Activated CD4-positive, alpha-beta memory T cell treated with anti-CD3 and anti-CD28 coated beads for 36 hours (primary cell): ENCODE measurements at regions not wholly inside any gene's neighbourhood (a gene's known extent, or its start where the extent isn't known, plus 50 kb on each side); places are given as distances from the start of the nearest gene placed in this dataset.

Source experiments
- CTCF ChIA-PET: fragments of 350-600 bp; sonication (Branson Sonifier 250); formaldehyde crosslinking; loops from one replicate; lab custom pipeline; 2021; ENCODE audit warnings: antibody characterized with exemption, inconsistent platforms; lab: Charles Lee
- POLR2A ChIA-PET: fragments of 350-600 bp; sonication (Branson Sonifier 250); formaldehyde crosslinking; loops from one replicate; lab custom pipeline; 2021; ENCODE audit warnings: antibody characterized with exemption; lab: Charles Lee
- DNase-seq: peaks from one replicate; pipeline ENCODE4 v3.0.0-alpha.2; 2020
- H3K27ac Mint-ChIP-seq: one replicate; pipeline ENCODE4 v1.8.0; 2021; ENCODE audit warnings: mixed read lengths
- H3K27me3 Mint-ChIP-seq: one replicate; pipeline ENCODE4 v1.8.0; 2021; ENCODE audit warnings: mixed read lengths
- H3K36me3 Mint-ChIP-seq: one replicate; pipeline ENCODE4 v1.8.0; 2021; ENCODE audit warnings: mixed read lengths
- H3K4me1 Mint-ChIP-seq: one replicate; pipeline ENCODE4 v1.8.0; 2021; ENCODE audit warnings: low read depth, mixed read lengths
- H3K4me3 Mint-ChIP-seq: one replicate; pipeline ENCODE4 v1.8.0; 2021; ENCODE audit warnings: mild to moderate bottlenecking, mixed read lengths
- H3K9me3 Mint-ChIP-seq: one replicate; pipeline ENCODE4 v1.8.0; 2021; ENCODE audit warnings: mixed read lengths
- intact Hi-C: fragments of 100-400 bp; cut with micrococcal nuclease; formaldehyde crosslinking; loops from one replicate; pipeline ENCODE4 v1.15.1; 2023

DNA sequence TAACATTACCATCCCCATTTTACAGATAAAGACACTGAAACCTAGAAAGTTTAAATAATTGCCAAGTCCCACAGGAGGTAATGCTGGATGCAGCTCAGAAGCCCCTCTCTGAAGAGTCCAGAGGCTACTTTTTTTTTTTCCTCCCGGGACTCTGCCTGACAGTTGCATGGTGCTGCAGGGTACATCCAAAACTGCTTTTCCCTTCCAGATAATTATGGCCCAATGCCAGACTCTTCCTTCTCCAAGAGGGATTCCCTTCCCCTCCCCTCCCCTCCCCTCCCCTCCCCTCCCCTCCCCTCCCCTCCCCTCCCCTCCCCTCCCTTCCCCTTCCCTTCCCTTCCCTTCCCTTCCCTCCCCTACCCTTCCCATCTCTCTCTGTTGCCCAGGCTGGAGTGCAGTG, 122.9 kb downstream of the LSMEM1 start:
- peaks cover 4% of the 10 kb centered on the region for H3K27me3 Mint-ChIP-seq
- POLR2A ChIA-PET, result no interaction called here
- CTCF ChIA-PET, result no interaction called here
- no peak for DNase-seq
- H3K9me3 Mint-ChIP-seq, result no peaks in the 10 kb centered on the region
- H3K4me3 Mint-ChIP-seq, result no peak overlapping the region
- intact Hi-C loops, result no loop called here
- H3K27ac Mint-ChIP-seq, result no peak overlapping the region
- H3K4me1 Mint-ChIP-seq, result no peaks in the 10 kb centered on the region
- H3K36me3 Mint-ChIP-seq, result no peaks in the 10 kb centered on the region

GRCh38 chr7:112610636-112611035, 129.8 kb downstream of the LSMEM1 start:
- H3K9me3 Mint-ChIP-seq, result no peaks in the 10 kb centered on the region

GRCh38 chr7:112615701-112616100, 134.9 kb downstream of the LSMEM1 start:
- intact Hi-C loops, result no loop called here
- ChIA-PET CTCF (interaction anchor here (0.7 kb wide), 1 partner anchor 233 kb away, joined by 5 read pairs; no protein-coding TSS in a partner anchor), POLR2A (no interaction called here)
- peaks cover 7% of the 10 kb centered on the region for H3K27me3 Mint-ChIP-seq
- H3K4me3 Mint-ChIP-seq, result no peak overlapping the region
- no peaks in the 10 kb centered on the region for H3K9me3 Mint-ChIP-seq
- no peaks in the 10 kb centered on the region for H3K36me3 Mint-ChIP-seq
- DNase-seq, result no peak
- H3K4me1 Mint-ChIP-seq, result no peaks in the 10 kb centered on the region
- H3K27ac Mint-ChIP-seq, result no peak overlapping the region

More at GRCh38 chr7:112610636-112611035, 129.8 kb downstream of the LSMEM1 start:
- ChIA-PET POLR2A (no interaction called here), CTCF (no interaction called here)
- H3K4me3 Mint-ChIP-seq, result no peak overlapping the region
- intact Hi-C loops, result no loop called here
- peaks cover 7% of the 10 kb centered on the region for H3K27me3 Mint-ChIP-seq
- DNase-seq, result no peak
- no peak overlapping the region for H3K27ac Mint-ChIP-seq
- H3K4me1 Mint-ChIP-seq, result no peaks in the 10 kb centered on the region
- H3K36me3 Mint-ChIP-seq, result no peaks in the 10 kb centered on the region

- H3K27ac Mint-ChIP-seq, result no peak overlapping the region
- CTCF ChIA-PET, result interaction anchor here (0.7 kb wide), 1 partner anchor 232 kb away, joined by 5 read pairs; no protein-coding TSS in a partner anchor
- H3K4me1 Mint-ChIP-seq, result no peaks in the 10 kb centered on the region
- POLR2A ChIA-PET, result no interaction called here
- no peak overlapping the region for H3K4me3 Mint-ChIP-seq
- intact Hi-C loops, result no loop called here
- H3K27me3 Mint-ChIP-seq, result peaks cover 7% of the 10 kb centered on the region
- no peaks in the 10 kb centered on the region for H3K9me3 Mint-ChIP-seq
- no peak for DNase-seq
- no peaks in the 10 kb centered on the region for H3K36me3 Mint-ChIP-seq
These were observed 135.5 kb downstream of the LSMEM1 start for GRCh38 chr7:112616295-112616694.

GRCh38 chr7:112619343-112619742, 138.6 kb downstream of the LSMEM1 start:
- ChIA-PET POLR2A (no interaction called here), CTCF (no interaction called here)
- H3K4me3 Mint-ChIP-seq, result no peak overlapping the region
- no peak for DNase-seq
- no peak overlapping the region for H3K27ac Mint-ChIP-seq
- peaks cover 7% of the 10 kb centered on the region for H3K27me3 Mint-ChIP-seq
- H3K9me3 Mint-ChIP-seq, result no peaks in the 10 kb centered on the region
- no peaks in the 10 kb centered on the region for H3K36me3 Mint-ChIP-seq
- H3K4me1 Mint-ChIP-seq, result no peaks in the 10 kb centered on the region
- intact Hi-C loops, result no loop called here

DNA sequence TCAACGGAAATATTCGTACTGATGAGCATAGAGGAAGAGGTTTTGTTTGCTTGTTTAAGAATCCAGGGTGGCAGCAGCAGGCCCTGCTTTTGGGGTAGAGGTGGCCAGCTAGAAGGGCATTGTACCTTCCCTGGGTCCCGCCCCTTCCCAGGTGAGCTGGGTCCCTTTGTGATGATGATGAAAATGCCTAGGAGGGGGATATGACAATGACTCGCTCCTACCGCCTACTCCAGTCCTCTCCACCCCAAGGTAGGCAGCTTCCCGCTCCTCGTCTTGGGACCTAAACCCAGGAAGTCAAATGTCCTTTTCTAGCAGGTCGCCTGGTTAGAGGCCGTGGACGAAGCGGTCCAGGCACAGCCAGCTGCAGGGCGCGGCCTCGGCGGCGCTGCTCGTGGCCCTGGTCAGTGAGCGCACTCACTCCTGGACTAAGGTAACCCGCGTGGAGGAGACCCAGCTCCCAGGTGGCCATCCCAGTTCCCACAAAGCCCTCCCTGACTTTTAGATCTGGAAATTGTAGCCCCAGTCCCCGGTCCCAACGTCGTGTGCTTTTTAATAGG, 141.4 kb downstream of the LSMEM1 start:
- H3K36me3 Mint-ChIP-seq, result no peaks in the 10 kb centered on the region
- CTCF ChIA-PET, result no interaction called here

DNA sequence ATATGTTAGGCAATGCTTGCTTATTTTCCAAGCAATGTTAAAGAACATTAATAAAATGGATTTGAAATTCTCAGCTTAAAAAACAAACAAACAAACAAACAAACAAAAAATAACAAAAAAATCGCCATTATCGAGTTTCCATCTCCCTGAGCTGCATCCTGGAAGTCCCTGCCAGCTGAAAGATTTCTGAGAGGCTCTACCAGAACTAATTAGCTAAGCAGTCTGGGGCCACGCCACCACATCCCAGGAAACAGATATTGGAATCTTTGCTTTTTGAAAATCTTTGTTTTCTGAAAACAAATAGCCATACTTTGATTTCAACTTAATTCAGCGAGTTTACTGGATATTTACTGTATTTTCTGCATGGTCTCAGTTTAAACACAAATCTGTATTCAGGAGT, 143.6 kb downstream of the LSMEM1 start:
- Mint-ChIP-seq H3K4me3 (no peak overlapping the region), H3K36me3 (no peaks in the 10 kb centered on the region), H3K27ac (no peak overlapping the region), H3K9me3 (peaks cover 10% of the 10 kb centered on the region), H3K27me3 (peaks cover 4% of the 10 kb centered on the region), H3K4me1 (no peaks in the 10 kb centered on the region)
- intact Hi-C loops, result no loop called here
- DNase-seq, result no peak
- ChIA-PET CTCF (no interaction called here), POLR2A (no interaction called here)

More for the DNA sequence above, 141.4 kb downstream of the LSMEM1 start:
- Mint-ChIP-seq H3K27ac (no peak overlapping the region), H3K4me3 (no peak overlapping the region), H3K9me3 (peaks cover 4% of the 10 kb centered on the region), H3K4me1 (no peaks in the 10 kb centered on the region), H3K27me3 (peaks cover 4% of the 10 kb centered on the region)
- DNase-seq, result no peak
- POLR2A ChIA-PET, result no interaction called here
- intact Hi-C loops, result no loop called here

DNA sequence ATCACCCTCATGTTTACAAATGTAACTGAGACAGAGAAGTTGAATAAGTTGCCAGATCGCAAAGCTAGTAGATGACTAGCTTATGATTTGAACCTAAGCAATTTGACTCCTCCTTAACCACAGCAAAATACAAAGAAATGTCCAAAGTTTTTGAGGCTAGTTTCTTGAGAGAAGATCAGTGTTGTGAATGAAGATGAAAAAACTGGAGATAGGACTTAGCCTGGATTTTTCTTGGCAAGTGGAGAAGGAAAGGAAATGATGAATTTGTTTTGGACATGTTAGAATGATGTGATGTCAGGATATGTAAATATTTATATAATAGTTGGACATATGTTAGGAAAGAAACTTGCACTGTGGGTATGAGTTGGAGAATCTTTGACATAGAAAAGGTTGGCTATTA, 149.8 kb downstream of the LSMEM1 start:
- CTCF ChIA-PET, result interaction anchor here (0.6 kb wide), 1 partner anchor 81 kb away, joined by 6 read pairs; no protein-coding TSS in a partner anchor
- Mint-ChIP-seq H3K36me3 (no peaks in the 10 kb centered on the region), H3K4me3 (no peak overlapping the region), H3K27ac (no peak overlapping the region), H3K27me3 (peaks cover 2% of the 10 kb centered on the region), H3K4me1 (no peaks in the 10 kb centered on the region), H3K9me3 (peaks cover 10% of the 10 kb centered on the region)
- no peak for DNase-seq
- POLR2A ChIA-PET, result no interaction called here
- intact Hi-C loops, result no loop called here

GRCh38 chr7:112634107-112634506, 153.3 kb downstream of the LSMEM1 start:
- no peaks in the 10 kb centered on the region for H3K36me3 Mint-ChIP-seq
- CTCF ChIA-PET, result no interaction called here
- no peak overlapping the region for H3K4me3 Mint-ChIP-seq
- H3K4me1 Mint-ChIP-seq, result no peaks in the 10 kb centered on the region
- POLR2A ChIA-PET, result no interaction called here
- intact Hi-C loops, result no loop called here
- no peak for DNase-seq
- no peak overlapping the region for H3K27ac Mint-ChIP-seq
- H3K27me3 Mint-ChIP-seq, result no peaks in the 10 kb centered on the region
- no peaks in the 10 kb centered on the region for H3K9me3 Mint-ChIP-seq

GRCh38 chr7:112635742-112636141, 154.5 kb downstream of the TMEM168 start:
- no peak for DNase-seq
- no peak overlapping the region for H3K27ac Mint-ChIP-seq
- ChIA-PET POLR2A (no interaction called here), CTCF (no interaction called here)
- no peaks in the 10 kb centered on the region for H3K27me3 Mint-ChIP-seq
- no peak overlapping the region for H3K4me3 Mint-ChIP-seq
- no peaks in the 10 kb centered on the region for H3K36me3 Mint-ChIP-seq
- intact Hi-C loops, result no loop called here
- no peaks in the 10 kb centered on the region for H3K9me3 Mint-ChIP-seq
- no peaks in the 10 kb centered on the region for H3K4me1 Mint-ChIP-seq

GRCh38 chr7:112638675-112639400, 151.4 kb downstream of the TMEM168 start:
- H3K27ac Mint-ChIP-seq, result no peak overlapping the region
- no peaks in the 10 kb centered on the region for H3K36me3 Mint-ChIP-seq
- no peaks in the 10 kb centered on the region for H3K4me1 Mint-ChIP-seq
- no peaks in the 10 kb centered on the region for H3K27me3 Mint-ChIP-seq
- intact Hi-C loops, result no loop called here
- ChIA-PET POLR2A (no interaction called here), CTCF (no interaction called here)
- peaks cover 8% of the 10 kb centered on the region for H3K9me3 Mint-ChIP-seq
- no peak overlapping the region for H3K4me3 Mint-ChIP-seq
- no peak for DNase-seq

GRCh38 chr7:112640685-112641084, 149.5 kb downstream of the TMEM168 start:
- no peak overlapping the region for H3K4me3 Mint-ChIP-seq
- ChIA-PET POLR2A (no interaction called here), CTCF (interaction anchor here (1.0 kb wide), 1 partner anchor 259 kb away, joined by 4 read pairs; no protein-coding TSS in a partner anchor)
- intact Hi-C loops, result no loop called here
- H3K36me3 Mint-ChIP-seq, result no peaks in the 10 kb centered on the region
- no peaks in the 10 kb centered on the region for H3K4me1 Mint-ChIP-seq
- no peak for DNase-seq
- no peak overlapping the region for H3K27ac Mint-ChIP-seq
- peaks cover 8% of the 10 kb centered on the region for H3K9me3 Mint-ChIP-seq
- H3K27me3 Mint-ChIP-seq, result no peaks in the 10 kb centered on the region

GRCh38 chr7:112646783-112647182, 143.4 kb downstream of the TMEM168 start:
- Mint-ChIP-seq H3K4me3 (no peak overlapping the region), H3K27me3 (peaks cover 5% of the 10 kb centered on the region), H3K4me1 (no peaks in the 10 kb centered on the region), H3K36me3 (no peaks in the 10 kb centered on the region), H3K9me3 (peaks cover 22% of the 10 kb centered on the region), H3K27ac (no peak overlapping the region)
- intact Hi-C loops, result no loop called here
- ChIA-PET POLR2A (no interaction called here), CTCF (interaction anchor here (0.6 kb wide), 1 partner anchor 12 kb away, joined by 3 read pairs; no protein-coding TSS in a partner anchor)
- no peak for DNase-seq
